ENCODE measurements at regions not wholly inside any gene's neighbourhood (a gene's known extent, or its start where the extent isn't known, plus 50 kb on each side); places are given as distances from the start of the nearest gene placed in this dataset.
"Not testable (repeated sequence)": the region's sequence is repeated elsewhere in the genome, so short reads cannot be mapped to it uniquely, and the experiment has no call there.

- no peak for DNase-seq
These were observed 623.9 kb upstream of the RBFOX1 start for GRCh38 chr16:6708576-6709215.

DNA sequence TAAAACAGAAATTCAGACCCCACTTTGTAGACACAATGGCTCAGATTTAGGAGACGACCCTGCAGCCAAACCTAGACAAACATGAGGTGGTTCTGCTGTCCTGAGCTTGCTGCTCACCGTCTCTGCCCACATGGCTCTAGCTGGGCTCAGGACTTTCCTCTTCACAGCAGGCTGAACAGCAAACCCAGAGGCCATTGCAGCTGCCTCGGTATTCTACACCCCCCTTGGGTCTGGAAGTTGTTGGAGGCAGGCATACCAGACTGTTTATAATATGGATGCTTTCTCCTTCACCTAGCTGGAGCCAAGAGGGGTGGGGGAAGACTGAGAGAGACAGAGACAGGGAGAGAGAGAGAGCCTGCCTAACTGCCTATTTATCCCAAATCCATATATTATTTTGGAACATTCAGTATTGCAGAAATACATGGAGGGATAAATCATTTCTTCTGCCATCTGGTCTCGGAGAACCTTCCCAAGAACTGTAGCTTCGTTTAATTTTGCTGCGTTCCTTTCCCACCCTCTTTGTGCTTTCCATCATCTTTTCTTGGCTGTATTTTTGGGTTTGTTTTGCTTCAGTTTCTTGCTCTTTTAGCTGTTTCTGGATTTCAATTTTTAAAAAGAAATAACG is 628.2 kb upstream of the RBFOX1 start:
- DNase-seq: no peak

- DNase-seq: no peak
These were observed 631.5 kb upstream of the RBFOX1 start for GRCh38 chr16:6701096-6701495.

GRCh38 chr16:6698548-6698947 is 634.1 kb upstream of the RBFOX1 start:
- no peak for DNase-seq

GRCh38 chr16:6695666-6696065 is 637.0 kb upstream of the RBFOX1 start:
- no peak for DNase-seq

DNA sequence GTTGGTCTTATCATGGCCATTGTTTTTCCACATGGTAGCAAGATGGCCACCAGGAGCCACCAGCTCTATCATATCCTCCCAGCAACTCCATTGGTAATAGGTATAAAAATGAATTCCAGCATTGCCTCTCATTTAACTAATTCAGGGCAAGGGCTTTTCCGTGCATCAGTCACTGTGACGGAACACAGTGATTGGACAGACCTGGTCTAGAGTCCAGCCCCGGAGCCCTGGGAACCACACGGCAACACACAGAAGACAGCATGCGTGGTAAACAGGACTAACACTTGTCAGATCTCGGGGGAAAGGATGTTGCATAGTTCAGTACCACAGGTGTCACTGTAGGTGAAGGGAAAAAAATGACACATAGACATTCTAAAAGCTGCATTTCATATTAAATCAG is 638.0 kb upstream of the RBFOX1 start:
- no peak for DNase-seq

DNA sequence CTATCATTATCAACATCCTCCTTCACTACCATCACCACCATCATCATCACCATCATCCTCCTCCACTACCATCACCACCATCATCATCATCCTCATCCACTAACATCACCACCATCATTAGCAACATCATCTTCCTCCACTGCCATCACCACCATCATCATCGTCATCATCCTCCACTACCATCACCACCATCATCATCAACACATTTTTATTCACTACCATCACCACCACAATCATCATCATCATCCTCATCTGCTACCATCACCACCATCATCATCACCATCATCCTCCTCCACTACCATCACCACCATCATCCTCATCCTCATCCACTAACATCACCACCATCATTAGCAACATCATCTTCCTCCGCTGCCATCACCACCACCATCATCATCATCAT is 639.2 kb upstream of the RBFOX1 start:
- not testable (repeated sequence) for DNase-seq

DNA sequence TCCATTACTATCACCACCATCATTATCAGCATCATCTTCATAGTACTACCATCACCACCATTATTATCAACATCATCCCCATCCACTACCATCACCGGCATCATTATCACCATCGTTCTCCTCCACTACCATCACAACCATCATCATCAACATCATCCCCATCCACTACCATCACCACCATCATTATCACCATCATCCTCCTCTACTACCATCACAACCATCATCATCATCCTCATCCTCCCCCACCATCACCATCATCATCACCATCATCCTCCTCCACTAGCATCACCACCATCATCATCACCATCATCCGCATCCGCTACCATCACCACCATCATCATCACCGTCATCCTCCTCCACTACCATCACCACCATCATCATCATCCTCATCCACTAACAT is 639.8 kb upstream of the RBFOX1 start:
- DNase-seq: no peak

DNA sequence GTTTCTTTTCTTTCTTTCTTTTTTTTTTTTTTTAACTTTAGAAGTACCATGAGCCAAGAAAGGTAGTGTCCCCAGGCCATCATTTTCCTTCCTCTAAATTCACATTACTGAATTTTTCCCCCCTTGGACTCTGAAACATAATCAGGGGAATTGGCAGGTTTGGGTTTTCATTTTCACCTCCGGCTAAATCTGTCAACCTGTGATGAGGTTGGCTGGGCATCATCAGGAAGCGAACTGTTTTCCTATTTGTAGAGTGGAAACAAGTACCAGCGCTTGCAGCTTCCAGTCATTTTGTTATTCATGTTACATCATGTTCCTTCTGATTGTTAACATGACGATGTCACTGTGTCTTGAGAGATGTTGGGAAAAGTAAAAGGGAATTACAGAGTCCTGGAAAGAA is 641.9 kb upstream of the RBFOX1 start:
- no peak for DNase-seq

- DNase-seq: no peak
These were observed 643.0 kb upstream of the RBFOX1 start for GRCh38 chr16:6689643-6690042.

- no peak for DNase-seq
These were observed 645.1 kb upstream of the RBFOX1 start for GRCh38 chr16:6687593-6687992.

GRCh38 chr16:6684076-6684673 is 648.5 kb upstream of the RBFOX1 start:
- no peak for DNase-seq

DNA sequence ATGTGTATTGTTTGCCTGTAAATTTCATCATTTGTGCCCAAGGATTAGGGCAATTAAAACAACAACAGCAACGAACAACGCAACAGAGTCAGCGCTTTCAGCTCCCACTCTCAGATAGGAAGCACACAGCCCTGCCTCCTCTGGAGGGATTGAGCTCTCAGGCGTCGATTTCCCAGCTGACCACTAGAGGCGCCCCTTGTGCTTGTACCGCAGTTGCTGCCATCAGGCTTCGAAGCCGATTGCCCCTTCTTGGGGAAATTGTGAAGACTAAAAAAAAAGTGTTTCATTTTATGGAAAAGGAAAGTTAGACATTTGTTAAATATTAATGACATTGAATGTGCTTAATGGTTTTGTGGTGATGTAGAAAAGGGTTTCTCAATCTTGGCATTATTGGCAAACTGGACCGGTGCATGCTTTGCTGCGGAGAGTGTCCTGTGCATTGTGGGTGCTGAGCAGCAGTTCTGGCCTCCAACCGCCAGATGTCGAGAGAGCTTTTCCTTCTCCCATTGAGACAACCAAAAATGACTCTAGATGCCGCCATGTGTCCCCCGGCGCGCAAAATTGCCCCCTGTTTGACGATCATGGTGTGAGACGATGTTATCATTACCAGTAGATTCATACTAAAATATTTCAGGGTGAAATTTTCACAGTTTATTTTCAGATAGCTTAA is 650.4 kb upstream of the RBFOX1 start:
- DNase-seq: no peak

GRCh38 chr16:6678586-6678985 is 654.1 kb upstream of the RBFOX1 start:
- no peak for DNase-seq

GRCh38 chr16:6674071-6674470 is 658.6 kb upstream of the RBFOX1 start:
- no peak for DNase-seq

GRCh38 chr16:6672507-6672906 is 660.1 kb upstream of the RBFOX1 start:
- DNase-seq: no peak

- no peak for DNase-seq
These were observed 665.3 kb upstream of the RBFOX1 start for GRCh38 chr16:6667393-6667792.

- DNase-seq: no peak
These were observed 667.5 kb upstream of the RBFOX1 start for GRCh38 chr16:6665126-6665525.

DNA sequence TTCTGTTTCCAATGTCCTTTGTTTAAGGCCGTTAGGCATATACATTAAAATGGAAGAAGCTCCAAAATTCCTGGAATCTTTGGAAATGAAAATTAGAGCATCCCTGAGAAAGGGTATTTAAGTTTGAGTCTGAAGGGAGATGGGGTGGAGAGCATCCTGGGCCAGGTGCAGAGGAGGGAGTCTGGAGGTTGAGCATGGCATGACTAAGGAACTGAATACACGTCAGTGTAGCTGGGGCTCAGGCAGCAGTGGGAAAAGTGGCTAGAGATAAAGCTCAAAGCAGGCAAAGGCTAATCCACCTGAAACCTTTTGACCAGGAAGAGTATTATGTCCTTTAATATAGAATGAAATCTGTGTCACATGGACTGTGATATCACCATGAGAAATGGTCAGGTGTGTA is 669.0 kb upstream of the RBFOX1 start:
- DNase-seq: no peak

DNA sequence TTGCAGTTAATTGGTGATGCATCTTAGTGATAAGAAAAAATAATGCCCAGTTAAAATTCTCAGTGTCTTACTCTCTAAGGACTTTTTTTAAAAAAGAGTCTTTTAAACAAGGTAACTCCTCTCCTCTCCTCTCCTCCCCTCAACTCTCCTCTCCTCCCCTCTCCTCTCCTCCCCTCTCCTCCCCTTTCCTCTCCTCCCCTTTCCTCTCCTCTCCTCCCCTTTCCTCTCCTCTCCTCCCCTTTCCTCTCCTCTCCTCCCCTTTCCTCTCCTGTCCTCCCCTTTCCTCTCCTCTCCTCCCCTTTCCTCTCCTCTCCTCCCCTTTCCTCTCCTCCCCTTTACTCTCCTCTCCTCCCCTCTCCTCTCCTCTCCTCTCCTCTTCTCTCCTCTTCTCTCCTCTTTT is 675.9 kb upstream of the RBFOX1 start:
- DNase-seq: no peak

- no peak for DNase-seq
These were observed 685.8 kb upstream of the RBFOX1 start for GRCh38 chr16:6646891-6647290.

DNA sequence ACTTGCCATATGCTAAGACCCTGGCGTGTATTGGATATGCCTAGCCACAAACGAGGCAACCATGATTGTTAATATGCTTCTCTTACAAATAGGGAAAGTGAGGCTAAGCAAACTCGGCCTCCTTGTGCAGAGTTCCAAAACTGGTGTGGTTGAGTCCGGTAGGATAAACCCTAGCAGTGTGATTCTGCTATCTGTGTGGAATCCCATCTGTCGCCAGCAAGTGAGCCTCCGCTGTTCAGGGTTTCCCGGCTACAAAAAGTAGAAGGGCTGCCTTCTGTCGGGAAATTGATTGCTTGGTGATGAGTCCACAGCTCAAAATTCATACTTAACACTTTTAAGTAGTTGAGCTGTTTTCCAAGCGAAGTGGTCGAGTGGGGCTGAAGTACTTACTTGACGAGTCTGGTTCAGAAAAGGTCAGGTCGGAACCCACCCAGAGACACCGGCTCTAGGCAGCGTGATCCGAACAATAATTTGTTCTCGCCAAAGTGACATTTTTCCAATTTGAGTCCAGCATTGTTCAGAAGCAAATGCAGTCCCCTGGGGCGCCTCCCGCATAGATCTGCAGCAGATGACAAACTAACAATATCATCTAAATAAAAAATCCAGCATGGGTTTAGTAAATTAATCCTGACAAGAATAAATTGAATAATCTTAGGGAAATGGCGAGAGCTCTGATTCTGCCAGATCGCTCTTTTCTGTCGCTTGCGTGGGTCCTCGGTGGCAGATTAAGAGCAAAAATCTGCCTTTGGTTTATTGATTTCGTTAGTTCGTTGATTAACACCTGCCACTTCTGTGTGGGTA is 686.7 kb upstream of the RBFOX1 start:
- no peak for DNase-seq

- DNase-seq: no peak
These were observed 687.7 kb upstream of the RBFOX1 start for GRCh38 chr16:6644916-6645315.
